GM20431 (cell line): ENCODE measurements at regions not wholly inside any gene's neighbourhood (a gene's known extent, or its start where the extent isn't known, plus 50 kb on each side); places are given as distances from the start of the nearest gene placed in this dataset.
"Not testable (repeated sequence)": the region's sequence is repeated elsewhere in the genome, so short reads cannot be mapped to it uniquely, and the experiment has no call there.

ENCODE experiments used
- in situ Hi-C: fragments of 300-500 bp; cut with MseI, MboI; formaldehyde crosslinking; loops from one replicate; pipeline ENCODE4 v1.15.0; 2020; ENCODE audit warnings: low sequenced_read_pairs; ENCODE audit not compliant: unreplicated experiment

GRCh38 chr12:4822572-4822971 lies 87.1 kb upstream of the KCNA1 start:
- in situ Hi-C loops, result no loop called here

DNA sequence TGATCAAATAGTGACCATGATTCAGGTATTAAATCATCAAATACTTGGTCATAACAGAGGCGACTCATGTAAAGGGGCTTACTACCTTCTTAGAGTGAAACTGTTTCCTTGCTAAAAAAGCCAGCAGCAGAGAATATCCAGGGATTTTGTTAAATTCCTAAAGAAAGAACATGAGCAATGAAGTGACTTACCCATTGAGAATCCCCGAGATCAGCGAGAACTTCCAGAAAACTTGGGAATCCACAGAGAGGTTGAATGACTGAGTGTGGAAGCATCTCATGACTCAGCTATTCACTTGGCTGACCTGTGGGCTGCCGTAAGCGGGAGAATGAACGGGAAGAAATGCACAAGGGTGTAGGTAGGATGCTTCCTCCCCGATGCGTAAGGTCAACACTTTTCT lies 85.3 kb upstream of the KCNA1 start:
- in situ Hi-C loops, result no loop called here

GRCh38 chr12:4825011-4825858 lies 84.5 kb upstream of the KCNA1 start:
- in situ Hi-C loops, result no loop called here

DNA sequence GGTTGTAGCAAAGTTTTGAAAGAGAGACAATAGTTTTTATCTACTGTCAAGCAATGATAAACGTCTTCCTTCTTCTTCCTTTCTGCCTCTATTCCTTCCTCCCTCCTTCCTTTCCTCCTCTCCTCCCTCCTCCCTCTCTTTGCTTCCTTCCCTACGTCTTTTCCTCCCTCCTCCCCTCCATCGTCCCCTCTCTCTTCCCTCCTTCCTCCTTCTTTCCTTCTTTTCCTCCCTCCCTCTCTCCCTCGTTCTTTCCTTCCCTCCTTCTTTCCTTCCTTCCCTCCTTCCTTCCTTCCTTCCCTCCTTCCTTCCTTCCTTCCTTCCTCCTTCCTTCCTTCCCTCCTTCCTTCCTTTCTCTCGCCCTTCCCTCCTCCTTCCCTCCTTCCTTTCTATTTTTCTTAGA lies 82.8 kb upstream of the KCNA1 start:
- in situ Hi-C loops, result no loop called here

GRCh38 chr12:4828176-4828575 lies 81.5 kb upstream of the KCNA1 start:
- in situ Hi-C loops, result no loop called here

- in situ Hi-C loops, result no loop called here
Observed at GRCh38 chr12:4829161-4829792, 80.4 kb upstream of the KCNA1 start.

- in situ Hi-C loops, result no loop called here
Observed at GRCh38 chr12:4829793-4830162, 79.9 kb upstream of the KCNA1 start.

DNA sequence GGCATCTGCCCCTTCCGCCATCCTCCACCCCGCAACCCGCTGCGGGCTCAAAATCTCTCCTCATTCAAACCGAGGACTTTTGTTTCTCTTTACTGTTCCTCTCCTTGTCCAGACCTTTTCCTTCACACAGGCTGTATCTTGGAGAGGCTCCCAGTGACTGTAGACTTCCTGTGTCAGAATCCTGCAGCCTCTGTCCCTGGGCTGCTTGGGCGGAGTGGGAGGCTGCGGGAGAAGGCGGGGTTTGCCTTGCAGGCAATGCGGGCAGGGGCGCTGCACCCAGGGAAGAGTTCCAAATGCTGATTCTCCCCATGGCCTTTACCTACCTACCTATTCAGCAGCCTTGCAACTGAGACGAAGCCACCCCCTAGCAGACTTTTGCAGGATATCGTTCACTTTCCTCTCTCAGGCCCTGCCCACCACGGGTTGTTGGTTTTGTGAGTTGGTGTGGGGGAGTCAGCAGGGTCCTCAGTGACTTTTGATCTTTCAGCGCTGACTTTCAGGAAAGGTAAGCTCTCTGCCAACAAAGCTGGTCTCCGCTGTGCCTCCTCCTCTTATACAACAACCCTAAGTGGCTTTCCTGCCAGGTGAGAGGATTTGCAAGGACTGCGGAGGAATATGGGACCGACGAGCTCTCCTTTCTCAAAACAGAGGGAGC lies 79.0 kb upstream of the KCNA1 start:
- in situ Hi-C loops, result no loop called here

GRCh38 chr12:4833053-4833452 lies 76.7 kb upstream of the KCNA1 start:
- in situ Hi-C loops, result no loop called here

DNA sequence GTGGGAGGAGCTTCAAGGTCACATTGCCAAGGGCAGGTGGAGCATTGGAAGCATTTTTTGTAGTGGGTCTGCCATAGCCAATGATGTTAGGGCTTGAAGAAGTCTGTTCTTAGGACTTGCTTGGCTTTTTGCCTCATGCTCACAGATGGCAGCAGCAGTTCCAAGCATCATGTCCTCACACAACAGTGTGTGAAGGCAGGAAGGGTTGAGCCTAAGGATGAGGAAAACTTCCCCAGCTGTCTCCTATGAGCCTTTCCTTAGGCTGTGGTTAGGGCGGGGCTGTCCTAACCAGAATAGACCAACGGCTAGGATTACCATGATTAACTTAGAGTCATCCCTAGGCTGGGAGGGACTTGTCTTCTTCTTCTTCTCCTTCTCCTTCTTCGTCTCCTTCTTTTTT lies 76.2 kb upstream of the KCNA1 start:
- in situ Hi-C loops, result no loop called here

GRCh38 chr12:4842401-4842800 lies 67.3 kb upstream of the KCNA1 start:
- in situ Hi-C loops, result not testable (repeated sequence)

GRCh38 chr12:4843907-4844306 lies 65.8 kb upstream of the KCNA1 start:
- in situ Hi-C loops, result no loop called here

- in situ Hi-C loops, result no loop called here
Observed at GRCh38 chr12:4847713-4848112, 62.0 kb upstream of the KCNA1 start.

DNA sequence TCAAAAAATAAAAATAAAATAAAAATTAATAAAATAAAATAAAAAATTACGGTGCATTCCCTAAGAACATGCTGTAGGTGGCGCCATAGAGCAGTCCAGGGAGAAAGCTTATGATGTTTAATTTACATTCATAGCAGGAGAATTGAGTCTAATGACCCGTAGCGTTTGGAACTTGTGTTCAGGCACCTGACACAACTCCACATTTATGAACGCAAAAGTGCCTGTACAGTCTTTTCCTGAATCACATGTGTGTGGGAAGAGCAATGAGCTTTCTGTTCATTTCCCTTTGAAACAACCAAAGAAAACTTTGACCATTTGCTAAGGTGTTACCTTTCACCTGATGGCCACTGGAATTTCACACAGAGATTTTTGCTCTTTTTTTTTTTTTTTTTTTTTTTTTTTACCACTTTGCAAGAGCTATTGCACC lies 60.6 kb upstream of the KCNA1 start:
- in situ Hi-C loops, result no loop called here

GRCh38 chr12:4849795-4850345 lies 59.8 kb upstream of the KCNA1 start:
- in situ Hi-C loops, result no loop called here

DNA sequence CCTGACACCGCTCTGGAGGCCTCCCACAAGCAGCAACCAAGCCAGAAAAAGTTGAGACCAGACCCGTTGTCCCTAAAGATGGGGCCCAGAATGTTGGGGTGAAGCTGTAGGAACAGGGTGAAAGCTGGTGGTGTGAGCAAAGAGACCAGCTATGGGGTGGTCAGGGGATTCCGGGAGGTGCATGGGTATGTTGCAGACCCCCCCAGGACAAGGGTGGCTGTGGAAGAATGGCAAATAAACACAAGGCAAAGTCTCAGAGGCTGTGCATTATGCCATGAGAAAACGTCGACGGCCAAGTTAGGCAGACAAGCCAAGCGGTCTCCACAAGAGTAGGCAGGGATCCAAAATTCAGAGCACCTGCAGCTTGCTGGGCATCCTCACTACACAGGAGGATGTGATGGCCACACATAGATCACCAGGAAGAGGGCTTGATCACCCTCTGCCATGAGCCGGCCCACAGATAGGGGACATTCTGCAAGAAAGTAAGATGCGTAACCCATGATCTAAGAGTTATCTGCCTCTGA lies 58.8 kb upstream of the KCNA1 start:
- in situ Hi-C loops, result no loop called here

DNA sequence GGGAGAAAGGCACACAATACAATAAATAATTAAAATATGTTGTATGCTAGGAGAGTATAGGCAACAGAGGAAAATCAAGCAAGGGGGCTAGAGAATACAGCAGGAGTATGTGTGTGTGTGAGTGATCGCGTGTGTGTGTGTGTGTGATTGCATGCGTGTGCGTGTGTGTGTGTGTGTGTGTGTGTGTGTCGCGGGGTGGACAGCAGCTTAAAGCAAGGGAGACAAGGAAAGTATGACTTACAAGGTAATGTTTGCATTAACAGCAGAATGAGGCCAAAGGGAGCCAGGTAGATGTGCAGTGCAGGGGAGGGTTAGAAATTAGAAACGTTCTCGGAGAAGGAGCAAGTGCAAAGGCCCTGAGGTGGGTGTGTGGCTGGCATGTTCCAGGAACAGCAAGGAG lies 57.4 kb upstream of the KCNA1 start:
- in situ Hi-C loops, result no loop called here

DNA sequence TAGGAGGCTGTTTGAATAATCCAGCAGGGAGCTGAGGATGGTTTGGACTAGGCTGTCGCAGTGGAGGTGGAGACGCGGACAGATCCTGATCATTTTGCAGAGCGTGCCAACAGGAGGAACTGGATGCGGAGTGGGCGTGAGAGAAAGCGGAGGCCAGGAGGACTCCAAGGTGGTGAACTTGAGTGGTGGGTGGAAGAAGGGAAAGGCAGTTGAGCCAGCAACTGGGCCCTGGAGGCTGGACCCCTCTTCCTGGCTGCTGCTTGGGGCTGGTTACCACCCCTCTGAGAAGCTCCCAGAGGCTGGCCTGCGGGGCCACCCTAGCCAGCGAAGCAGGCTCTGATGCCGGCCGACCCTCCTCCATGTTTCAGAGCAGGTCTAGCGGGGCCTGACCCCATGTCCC lies 56.8 kb upstream of the KCNA1 start:
- in situ Hi-C loops, result no loop called here

DNA sequence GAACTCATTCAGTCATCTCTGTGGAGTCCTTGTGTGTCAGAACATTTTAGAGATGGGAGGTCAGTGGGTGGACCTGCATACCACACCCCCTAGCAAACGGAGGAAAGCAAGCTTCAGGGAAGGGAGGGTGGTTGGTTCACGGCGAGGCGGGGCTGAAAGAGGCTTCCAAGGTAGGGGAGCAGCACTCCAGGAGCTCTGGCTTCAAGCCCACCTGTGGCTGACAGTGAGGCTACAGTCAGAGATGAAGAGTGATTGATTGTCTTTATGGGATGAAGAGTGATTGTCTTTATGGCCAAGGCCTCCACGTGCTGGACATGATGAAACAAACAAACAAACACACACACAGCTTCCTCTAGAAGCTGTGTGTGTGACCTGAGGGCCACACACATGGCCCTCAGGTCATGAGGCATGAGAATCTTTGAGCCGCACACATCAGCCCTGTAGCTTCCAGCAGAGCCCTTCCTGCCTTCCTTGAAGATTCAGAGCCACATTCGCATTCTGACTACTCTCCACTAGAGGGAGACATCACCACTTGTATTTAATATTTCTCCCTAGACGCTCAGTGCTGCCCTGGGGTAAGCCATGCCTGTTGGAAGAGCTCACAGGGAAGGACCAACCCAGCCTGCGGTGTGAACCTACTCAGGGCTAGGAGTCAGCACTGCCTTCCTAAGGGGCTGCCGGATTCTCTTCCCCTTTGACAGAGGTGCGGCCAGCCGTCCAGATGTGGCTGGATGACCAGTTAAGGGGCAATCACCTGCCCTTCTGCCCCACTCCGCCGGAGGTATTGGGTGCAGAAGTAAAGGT lies 54.4 kb upstream of the KCNA1 start:
- in situ Hi-C loops, result no loop called here

- in situ Hi-C loops, result no loop called here
Observed at GRCh38 chr12:4856596-4856995, 53.1 kb upstream of the KCNA1 start.
